HFFc6 (cell line): ENCODE measurements at regions not wholly inside any gene's neighbourhood (a gene's known extent, or its start where the extent isn't known, plus 50 kb on each side); places are given as distances from the start of the nearest gene placed in this dataset.

Source experiments
- DNase-seq: peaks from one replicate; pipeline ENCODE4 v3.0.0-alpha.2; 2018
- H3K27ac Mint-ChIP-seq: 2 replicates; pipeline ENCODE4 v1.8.0; 2020; ENCODE audit warnings: mild to moderate bottlenecking, mixed read lengths
- H3K27me3 Mint-ChIP-seq: 2 replicates; pipeline ENCODE4 v1.8.0; 2021; ENCODE audit warnings: mild to moderate bottlenecking, moderate library complexity, mixed read lengths; ENCODE audit not compliant: insufficient read depth
- H3K36me3 Mint-ChIP-seq: 2 replicates; pipeline ENCODE4 v1.8.0; 2021; ENCODE audit warnings: low read depth, mixed read lengths
- H3K4me1 Mint-ChIP-seq: 2 replicates; pipeline ENCODE4 v1.8.0; 2020; ENCODE audit warnings: low read depth, mixed read lengths
- H3K4me3 Mint-ChIP-seq: 2 replicates; pipeline ENCODE4 v1.8.0; 2020; ENCODE audit warnings: mild to moderate bottlenecking, moderate library complexity, mixed read lengths
- H3K9me3 Mint-ChIP-seq: 2 replicates; pipeline ENCODE4 v1.8.0; 2020; ENCODE audit warnings: mild to moderate bottlenecking, mixed read lengths
- TF ChIP-seq, protein P1 (sequence below): fragments of 200-600 bp; sonication (generic); IDR thresholded peaks from 2 replicates; pipeline ENCODE4 v1.5.0; 2021; ENCODE audit warnings: antibody characterized with exemption, mild to moderate bottlenecking

DNA sequence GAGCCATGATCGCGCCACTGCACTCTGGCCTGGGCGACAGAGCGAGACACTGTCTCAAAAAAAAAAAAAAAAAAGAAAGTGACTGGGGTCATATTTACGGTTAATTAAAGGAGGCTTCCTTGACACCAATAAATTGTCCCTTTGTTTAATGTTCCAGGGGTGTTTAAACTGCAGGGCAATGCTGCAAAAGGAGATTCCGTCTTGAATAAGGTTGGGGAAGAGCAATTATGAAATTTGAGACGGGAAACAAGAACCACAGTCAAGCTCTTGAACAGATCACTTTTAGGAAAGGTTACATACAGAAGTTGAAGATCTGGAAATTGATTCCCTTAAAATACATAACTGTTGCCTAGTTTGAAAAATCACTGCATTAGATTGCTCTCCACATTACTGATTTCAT lies 292.9 kb downstream of the DAD1 start:
- Mint-ChIP-seq H3K9me3 (no peaks in the 10 kb centered on the region), H3K27ac (no peak overlapping the region), H3K36me3 (no peaks in the 10 kb centered on the region), H3K4me1 (peaks cover 35% of the 10 kb centered on the region), H3K4me3 (no peak overlapping the region), H3K27me3 (peaks cover 11% of the 10 kb centered on the region)
- no peak for DNase-seq
- TF ChIP-seq, protein P1, sequence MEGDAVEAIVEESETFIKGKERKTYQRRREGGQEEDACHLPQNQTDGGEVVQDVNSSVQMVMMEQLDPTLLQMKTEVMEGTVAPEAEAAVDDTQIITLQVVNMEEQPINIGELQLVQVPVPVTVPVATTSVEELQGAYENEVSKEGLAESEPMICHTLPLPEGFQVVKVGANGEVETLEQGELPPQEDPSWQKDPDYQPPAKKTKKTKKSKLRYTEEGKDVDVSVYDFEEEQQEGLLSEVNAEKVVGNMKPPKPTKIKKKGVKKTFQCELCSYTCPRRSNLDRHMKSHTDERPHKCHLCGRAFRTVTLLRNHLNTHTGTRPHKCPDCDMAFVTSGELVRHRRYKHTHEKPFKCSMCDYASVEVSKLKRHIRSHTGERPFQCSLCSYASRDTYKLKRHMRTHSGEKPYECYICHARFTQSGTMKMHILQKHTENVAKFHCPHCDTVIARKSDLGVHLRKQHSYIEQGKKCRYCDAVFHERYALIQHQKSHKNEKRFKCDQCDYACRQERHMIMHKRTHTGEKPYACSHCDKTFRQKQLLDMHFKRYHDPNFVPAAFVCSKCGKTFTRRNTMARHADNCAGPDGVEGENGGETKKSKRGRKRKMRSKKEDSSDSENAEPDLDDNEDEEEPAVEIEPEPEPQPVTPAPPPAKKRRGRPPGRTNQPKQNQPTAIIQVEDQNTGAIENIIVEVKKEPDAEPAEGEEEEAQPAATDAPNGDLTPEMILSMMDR = no peak

DNA sequence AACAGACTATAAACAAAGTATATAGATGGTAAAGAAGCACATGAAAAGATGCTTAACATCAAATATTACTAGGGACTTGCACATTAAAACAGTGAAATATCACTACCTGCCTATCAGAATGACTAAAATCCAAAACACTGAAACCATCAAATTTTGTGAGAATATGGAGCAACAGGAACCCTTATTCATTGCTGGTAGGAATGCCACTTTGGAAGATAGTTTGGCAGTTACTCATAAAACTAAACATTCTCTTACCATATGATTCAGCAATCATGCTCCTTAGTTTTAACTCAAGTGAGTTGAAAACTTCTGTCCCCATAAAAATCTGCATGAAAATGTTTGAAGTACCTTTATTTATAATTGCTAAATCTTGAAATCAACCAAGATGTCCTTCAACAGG lies 297.6 kb downstream of the DAD1 start:
- TF ChIP-seq, protein P1 = no peak
- Mint-ChIP-seq H3K4me1 (peaks cover 19% of the 10 kb centered on the region), H3K4me3 (no peak overlapping the region), H3K36me3 (no peaks in the 10 kb centered on the region), H3K27me3 (peaks cover 2% of the 10 kb centered on the region), H3K27ac (no peak overlapping the region), H3K9me3 (no peaks in the 10 kb centered on the region)
- peak; percentile 23 for DNase-seq

DNA sequence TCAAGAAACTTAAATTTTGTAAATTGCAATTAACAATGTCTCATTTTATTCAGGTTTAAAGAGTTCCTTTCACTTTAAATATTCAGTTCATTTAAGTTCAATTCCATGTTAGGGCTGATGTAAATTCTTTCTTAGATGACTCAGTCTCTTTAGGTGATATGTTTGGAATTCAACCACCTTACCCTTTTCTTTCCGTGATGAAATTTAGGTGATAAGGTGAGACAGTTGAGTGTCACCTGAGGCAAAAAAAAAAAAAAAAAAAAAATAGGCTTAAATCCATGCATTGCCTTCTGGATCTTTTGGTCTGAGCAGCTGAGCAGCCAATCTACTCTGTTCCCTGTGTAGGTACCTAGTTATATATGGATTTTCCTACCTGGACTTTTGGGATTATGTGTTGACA lies 299.5 kb downstream of the DAD1 start:
- no peak overlapping the region for H3K4me3 Mint-ChIP-seq
- no peak overlapping the region for H3K27ac Mint-ChIP-seq
- TF ChIP-seq, protein P1 = no peak
- H3K27me3 Mint-ChIP-seq = peaks cover 2% of the 10 kb centered on the region
- H3K4me1 Mint-ChIP-seq = peaks cover 8% of the 10 kb centered on the region
- H3K9me3 Mint-ChIP-seq = no peaks in the 10 kb centered on the region
- no peak for DNase-seq
- H3K36me3 Mint-ChIP-seq = no peaks in the 10 kb centered on the region

DNA sequence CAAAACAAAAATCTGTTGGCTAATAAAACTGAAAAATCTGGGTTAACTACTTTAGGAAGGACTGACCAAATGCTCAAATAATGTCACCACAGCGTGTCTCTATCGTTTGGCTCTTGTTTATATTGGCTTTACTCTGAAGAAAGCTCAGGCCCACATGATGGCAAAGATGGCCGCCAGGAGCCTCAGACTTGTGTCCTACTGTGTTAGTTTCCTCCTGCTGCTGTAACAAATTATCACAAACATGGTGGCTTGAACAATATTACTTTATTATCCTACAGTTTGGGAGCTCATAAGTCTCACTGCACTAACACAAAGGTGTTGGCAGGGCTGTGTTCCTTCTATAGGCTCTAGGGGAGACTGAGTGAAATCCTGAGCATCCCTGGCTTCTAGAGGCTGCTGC lies 303.0 kb downstream of the DAD1 start:
- Mint-ChIP-seq H3K27me3 (peaks cover 12% of the 10 kb centered on the region), H3K27ac (no peak overlapping the region), H3K4me1 (no peaks in the 10 kb centered on the region), H3K9me3 (no peaks in the 10 kb centered on the region), H3K36me3 (no peaks in the 10 kb centered on the region), H3K4me3 (no peak overlapping the region)
- TF ChIP-seq, protein P1 = no peak
- DNase-seq = no peak

DNA sequence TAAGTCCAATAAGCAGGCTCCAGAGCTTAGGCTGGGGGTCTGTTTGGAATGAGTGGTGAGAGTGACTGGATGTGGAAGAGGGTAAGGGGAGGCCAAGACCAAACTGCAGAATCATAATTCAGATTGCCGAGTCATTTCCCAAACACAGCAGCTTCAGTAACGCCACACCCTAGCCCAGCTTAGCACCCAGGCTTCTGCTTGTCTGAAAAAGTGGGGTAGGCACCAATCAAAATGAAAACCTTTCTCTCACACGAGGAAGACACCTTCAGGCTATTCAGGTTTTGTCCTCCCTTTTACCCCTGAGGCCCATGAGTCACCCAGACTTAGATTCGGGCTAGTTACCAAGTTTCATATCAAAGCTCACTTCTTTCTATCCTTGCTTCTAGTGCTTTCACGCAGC lies 306.1 kb downstream of the DAD1 start:
- no peak for DNase-seq
- no peaks in the 10 kb centered on the region for H3K9me3 Mint-ChIP-seq

More for the DNA sequence above, 306.1 kb downstream of the DAD1 start:
- no peaks in the 10 kb centered on the region for H3K4me1 Mint-ChIP-seq
- H3K4me3 Mint-ChIP-seq = no peak overlapping the region
- no peaks in the 10 kb centered on the region for H3K36me3 Mint-ChIP-seq
- H3K27me3 Mint-ChIP-seq = peaks cover 20% of the 10 kb centered on the region
- no peak overlapping the region for H3K27ac Mint-ChIP-seq
- TF ChIP-seq, protein P1 = no peak
